H54 (cell line): ENCODE measurements at regions not wholly inside any gene's neighbourhood (a gene's known extent, or its start where the extent isn't known, plus 50 kb on each side); places are given as distances from the start of the nearest gene placed in this dataset.

Experiments used
- DNase-seq: peaks from one replicate; pipeline ENCODE4 v3.0.0; 2011; ENCODE audit warnings: low spot score, mixed read lengths; ENCODE audit not compliant: insufficient read length
- FAIRE-seq: peaks from 3 replicates; lab custom pipeline; 2011; peaks lifted over from hg19 to GRCh38; lab: Jason Lieb, UNC
- POLR2A ChIP-seq: IDR thresholded peaks from 2 replicates; pipeline ENCODE4 v1.6.1; 2011; ENCODE audit warnings: low read depth, mild to moderate bottlenecking, low read length

DNA sequence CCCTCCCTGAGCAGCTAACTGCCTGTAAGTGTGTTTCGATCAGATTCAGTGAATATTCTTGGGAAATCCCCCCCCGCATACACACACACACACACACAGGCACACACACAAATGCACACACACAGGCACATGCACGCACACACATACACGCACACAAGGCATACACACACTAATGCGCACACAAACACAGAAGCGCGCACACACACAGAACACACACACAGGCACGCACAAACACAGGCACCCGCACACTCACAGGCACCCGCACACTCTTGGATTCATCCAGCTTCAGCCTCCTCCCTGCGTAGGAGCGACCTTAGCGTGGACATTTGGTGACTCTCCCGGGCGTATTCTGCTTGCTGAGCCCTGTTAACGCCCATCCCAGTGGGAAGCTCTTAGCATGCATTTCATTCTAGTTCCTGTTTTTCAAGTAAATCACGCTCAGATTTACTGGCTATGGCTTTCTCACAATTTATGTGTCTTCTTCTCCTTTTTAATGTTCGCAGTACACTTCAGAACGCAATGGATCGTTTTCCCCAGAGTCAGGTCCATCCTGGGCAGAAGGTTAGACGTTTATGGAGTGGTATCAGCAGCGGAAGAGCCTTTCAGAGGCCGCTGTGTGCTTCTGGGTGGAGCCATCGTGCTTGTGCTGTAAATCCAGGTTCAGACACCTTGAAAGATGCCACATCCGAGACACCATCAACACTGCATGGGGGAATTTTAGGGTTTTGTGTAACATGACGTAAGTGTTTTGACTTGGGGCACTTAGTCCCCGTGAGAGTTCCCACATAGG lies 656.6 kb downstream of the GALR1 start:
- no peak for FAIRE-seq
- TF ChIP-seq POLR2A, result no peak
- DNase-seq, result no peak

DNA sequence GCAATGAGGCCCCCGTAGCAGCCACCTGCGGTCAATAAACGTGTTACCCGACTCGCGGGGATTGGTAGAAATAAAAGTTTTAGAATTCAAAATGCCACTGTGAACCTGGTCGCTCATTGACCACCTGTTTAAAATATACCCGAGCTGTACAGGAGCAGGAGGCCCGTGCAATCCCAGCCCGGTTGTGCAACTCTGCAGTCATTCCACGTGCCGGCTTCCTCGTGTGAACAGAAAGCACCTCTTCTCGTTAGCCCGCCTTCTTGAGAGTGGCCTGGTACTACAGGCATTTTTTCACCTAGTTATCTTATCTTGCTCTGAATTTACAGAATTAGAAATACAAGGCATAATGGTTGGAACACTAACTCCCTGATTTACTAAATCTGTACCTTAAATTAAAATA lies 660.7 kb downstream of the GALR1 start:
- no peak for FAIRE-seq
- no peak for TF ChIP-seq POLR2A
- DNase-seq, result no peak

DNA sequence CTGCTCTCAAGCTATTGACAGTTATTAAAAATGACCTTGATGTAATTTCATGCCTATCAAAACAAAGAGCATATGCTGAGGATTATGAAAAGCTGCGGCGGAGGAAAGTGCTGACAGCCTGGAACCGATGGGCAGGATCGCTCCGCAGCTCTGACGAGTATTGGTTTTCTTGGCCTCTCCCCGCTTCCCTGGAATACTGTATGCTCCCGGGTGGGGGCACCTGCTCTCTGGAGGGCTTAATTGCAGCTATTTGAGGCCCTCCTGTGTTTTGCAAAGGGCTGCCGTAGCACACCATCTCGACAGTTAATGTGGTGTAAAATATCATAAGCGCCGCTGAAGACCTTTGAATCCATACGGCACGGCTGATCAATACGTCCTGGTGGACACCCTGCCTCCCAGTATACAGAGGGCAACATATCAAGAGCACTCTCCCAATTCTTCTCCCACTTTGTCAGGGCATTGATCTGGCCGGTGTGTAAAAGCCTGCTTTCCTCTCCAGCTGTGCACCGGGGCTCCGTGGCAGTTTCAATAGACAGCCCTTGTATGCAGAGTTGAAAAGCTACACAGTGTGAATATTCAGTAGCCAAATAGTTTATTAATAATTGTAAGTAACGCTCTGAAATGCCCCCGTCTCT lies 662.4 kb downstream of the GALR1 start:
- DNase-seq (no peak), FAIRE-seq (no peak)
- TF ChIP-seq POLR2A, result no peak

DNA sequence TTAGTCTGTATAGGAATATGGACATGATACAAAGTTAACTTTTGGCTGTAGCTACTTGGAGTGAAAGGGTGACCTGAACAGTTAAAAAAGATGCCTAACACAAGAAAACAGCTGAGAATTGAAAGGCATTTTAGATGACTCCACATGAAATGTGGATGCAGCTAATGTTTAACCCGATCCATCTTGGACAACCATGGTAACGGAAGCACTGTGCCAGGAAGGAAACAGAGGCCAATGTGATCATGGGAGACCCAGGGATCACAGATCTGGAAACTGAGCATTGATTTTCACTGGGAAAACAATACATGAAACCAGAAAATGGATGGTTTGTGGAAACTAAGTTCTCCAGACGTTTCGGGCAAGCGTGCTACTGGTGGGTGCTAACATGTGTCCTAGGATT lies 669.1 kb downstream of the GALR1 start:
- DNase-seq, result no peak
- FAIRE-seq, result no peak
- no peak for TF ChIP-seq POLR2A

DNA sequence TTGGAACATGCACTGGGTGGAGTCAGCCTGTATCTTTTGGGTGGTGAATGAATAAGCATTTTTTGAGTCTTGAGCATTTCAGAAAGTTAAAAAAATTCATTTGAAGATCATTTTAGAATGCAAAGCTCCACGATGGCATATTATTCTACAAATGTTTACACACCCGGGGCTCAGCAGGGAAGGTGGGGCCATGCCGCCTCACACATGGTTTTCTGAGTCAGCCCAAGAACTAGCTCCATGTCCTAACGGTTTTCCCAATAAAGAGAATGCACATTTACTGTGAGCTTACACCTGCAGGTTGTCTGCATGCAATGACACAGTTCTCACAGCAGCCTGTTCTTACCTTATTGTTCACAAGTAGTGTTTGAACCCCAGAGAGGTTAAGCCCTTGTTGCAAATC lies 670.3 kb downstream of the GALR1 start:
- FAIRE-seq (no peak), DNase-seq (no peak)
- no peak for TF ChIP-seq POLR2A

DNA sequence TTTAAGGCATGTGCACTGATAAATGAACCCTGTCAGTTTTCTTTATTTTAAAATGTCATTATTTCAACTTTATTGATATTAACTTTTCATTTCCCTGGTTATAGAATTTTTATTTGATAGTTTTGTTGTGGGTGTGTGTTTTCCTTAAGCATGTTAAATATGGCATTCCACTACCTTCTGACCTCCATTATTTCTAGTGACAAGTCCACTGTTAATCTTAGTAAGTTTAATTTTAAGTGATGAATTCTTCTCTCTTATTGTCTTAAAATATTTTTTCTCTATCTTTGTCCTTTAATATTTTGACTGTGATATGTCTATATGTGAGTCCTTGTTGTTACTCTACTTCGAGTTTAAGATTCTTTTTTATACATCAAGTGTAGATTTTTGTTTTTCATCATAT lies 685.7 kb downstream of the GALR1 start:
- no peak for DNase-seq
- no peak for FAIRE-seq
- TF ChIP-seq POLR2A, result no peak

DNA sequence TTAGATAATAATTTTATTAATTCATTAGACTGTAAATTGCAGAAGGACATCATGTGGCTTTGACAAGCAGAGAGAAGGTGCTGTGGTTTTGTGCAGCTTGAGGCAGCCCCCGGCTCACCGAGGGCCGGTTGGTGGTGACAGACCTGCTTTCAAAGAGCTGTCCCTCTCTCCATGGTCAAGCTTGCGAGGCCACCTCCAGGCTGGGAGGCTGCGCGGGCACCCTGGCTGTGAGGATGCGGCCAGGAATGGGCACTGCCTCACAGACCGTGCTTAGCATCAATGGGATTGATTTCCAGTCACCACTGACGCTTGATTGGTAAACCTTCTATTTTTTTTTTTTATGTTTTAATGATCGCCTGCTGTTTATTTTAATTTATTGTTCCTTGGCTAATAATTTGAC lies 690.9 kb downstream of the GALR1 start:
- TF ChIP-seq POLR2A, result no peak
- DNase-seq (no peak), FAIRE-seq (no peak)

DNA sequence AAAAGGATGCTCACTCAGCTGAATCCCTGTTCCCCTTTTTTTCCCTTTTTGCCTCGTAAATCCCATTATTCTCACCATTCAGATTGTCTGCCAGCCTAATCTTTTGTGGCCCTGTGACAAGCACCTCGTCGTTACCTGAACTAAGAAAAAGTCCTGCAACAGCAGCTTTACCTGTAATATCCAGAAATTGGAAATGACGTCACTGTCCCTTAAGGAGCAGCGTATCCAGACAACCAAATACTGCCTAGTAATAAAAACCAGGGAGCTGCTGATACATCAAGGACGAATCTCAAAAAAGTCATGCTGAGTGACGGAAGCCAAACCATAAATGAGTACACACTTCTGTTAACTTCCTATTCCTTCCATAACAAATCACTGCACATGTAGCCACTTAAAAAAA lies 694.9 kb downstream of the GALR1 start:
- TF ChIP-seq POLR2A, result no peak
- FAIRE-seq (no peak), DNase-seq (no peak)

DNA sequence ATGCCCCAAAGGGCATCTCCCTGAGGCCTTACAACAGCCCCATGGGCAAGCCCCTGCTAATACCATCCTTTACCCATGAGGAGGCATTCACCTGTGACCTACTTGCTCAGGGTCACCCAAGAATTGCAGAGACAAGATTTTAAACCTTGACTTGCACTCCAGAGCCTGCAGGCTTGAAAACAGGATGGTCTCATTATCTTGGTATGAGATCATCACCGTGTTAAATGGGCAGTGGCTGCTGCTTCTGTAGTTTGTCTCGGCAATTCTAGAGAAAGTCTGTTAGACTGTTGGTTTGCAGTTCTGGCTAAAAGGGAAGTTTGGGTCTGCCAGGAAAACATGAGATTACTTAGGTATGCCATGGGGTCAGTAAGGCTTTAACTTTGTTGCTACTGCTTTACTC lies 698.9 kb downstream of the GALR1 start:
- FAIRE-seq (no peak), DNase-seq (no peak)
- TF ChIP-seq POLR2A, result no peak

DNA sequence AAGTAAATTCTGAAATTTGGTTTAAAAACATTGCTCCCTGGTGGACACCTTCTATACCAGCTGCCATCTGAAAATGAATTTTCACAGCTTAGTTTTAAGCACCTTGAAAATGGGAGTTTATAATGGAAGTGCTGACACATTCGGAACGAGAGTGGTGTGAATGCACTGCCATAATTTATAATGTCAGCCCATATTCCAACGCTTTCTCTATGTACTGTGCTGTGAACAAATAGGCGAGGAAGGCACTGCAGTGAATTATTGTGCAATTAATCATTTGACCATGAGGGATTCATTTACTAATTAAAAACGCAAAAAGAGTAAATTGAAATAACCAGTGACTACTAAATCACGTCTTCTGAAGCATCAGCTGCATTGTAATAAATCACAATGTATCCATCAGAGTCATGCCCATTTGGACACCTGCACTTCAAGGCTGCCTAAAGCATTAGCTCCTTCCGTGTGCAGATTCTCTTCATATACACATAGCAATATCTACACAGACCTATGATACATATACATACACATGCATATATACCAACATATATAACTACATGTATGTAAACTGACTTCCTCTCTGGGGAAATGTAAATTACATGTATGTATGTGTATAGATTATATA lies 699.8 kb downstream of the GALR1 start:
- TF ChIP-seq POLR2A, result no peak
- FAIRE-seq (no peak), DNase-seq (no peak)

DNA sequence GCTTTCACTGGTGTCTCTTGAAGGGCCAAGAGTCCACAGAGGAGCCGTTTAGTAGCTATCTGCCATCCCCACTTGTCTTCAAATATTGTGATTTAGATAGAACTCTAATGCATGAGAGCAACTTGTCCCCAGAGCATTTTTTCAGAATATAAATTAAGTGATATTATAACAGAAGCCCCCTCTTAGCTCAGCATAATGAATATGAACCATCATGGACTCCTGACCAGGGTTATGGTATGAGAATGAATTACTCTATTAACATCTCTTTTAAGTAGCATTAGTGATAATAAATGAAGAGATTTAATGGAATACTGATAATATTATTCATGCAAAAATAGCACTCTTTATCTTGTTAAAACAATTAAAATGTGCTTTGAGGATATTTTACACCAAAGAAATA lies 709.6 kb downstream of the GALR1 start:
- FAIRE-seq (no peak), DNase-seq (no peak)
- no peak for TF ChIP-seq POLR2A

DNA sequence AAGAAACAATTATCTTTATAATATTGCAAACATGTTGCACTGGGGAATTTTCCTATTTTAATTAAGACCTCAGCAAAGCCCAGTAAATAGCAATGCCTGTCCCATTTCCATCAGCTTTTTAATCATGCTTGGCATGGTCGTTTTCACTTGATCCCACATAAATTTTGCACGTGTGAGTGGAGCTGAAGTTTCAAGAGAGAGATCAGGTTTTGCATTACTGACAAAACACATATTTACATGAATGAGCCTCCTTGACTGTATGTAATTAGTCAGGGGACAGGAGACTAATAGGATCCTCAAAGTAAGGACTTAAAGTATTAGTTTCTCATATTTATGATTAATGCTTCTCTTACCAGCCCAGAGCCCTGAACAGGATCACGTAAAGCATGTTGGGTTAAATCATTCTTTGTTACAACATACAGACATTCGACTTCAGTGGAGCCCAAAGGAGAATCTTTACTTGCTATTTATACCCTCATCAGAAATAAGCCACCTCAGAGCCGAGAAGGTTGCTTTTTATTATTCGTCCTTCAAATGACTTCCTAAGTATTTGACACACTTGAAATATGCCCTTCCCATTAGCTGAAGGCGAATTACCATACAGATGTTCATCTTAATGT lies 711.3 kb downstream of the GALR1 start:
- no peak for TF ChIP-seq POLR2A
- DNase-seq (no peak), FAIRE-seq (no peak)

DNA sequence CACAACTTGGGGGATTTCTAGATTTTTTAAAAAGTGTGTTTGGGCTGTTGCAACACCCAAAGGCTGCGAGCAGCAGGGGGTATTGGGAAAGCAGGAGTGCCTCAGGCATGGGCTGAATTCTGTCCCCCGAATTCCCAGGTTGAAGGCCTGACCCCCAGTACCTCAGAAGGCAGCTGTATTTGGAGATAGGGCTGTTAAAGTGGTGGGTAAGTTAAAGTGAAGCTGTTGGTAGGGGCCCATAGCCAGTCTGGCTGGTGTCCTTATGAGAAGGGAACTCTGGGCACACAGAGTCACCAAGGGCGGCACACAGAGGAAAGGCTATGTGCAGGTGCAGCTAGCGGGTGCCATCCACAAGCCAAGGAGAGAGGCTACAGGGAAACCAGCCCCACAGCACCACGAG lies 717.4 kb downstream of the GALR1 start:
- TF ChIP-seq POLR2A, result no peak
- no peak for DNase-seq
- no peak for FAIRE-seq

DNA sequence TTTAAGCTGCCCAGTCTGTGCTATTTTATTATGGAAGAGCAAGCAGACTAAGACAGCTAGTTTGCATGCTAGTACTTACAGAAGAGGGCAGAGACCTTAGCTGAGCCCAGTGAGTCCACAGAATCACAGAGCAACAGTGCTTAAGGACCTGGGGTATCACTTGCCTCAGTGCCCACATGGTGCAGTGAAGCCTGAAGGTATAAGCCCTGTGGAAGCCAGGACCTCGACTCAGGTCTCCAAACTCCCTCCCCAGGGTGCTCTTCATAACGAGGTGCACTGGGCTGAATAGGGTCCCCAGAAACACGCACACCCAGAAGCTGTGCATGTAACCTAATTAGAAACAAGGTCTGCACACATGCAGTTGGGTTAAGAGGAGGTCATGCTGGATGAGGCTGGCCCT lies 718.1 kb downstream of the GALR1 start:
- FAIRE-seq (no peak), DNase-seq (no peak)
- TF ChIP-seq POLR2A, result no peak
